ENCODE measurements at regions not wholly inside any gene's neighbourhood (a gene's known extent, or its start where the extent isn't known, plus 50 kb on each side); places are given as distances from the start of the nearest gene placed in this dataset.

DNA sequence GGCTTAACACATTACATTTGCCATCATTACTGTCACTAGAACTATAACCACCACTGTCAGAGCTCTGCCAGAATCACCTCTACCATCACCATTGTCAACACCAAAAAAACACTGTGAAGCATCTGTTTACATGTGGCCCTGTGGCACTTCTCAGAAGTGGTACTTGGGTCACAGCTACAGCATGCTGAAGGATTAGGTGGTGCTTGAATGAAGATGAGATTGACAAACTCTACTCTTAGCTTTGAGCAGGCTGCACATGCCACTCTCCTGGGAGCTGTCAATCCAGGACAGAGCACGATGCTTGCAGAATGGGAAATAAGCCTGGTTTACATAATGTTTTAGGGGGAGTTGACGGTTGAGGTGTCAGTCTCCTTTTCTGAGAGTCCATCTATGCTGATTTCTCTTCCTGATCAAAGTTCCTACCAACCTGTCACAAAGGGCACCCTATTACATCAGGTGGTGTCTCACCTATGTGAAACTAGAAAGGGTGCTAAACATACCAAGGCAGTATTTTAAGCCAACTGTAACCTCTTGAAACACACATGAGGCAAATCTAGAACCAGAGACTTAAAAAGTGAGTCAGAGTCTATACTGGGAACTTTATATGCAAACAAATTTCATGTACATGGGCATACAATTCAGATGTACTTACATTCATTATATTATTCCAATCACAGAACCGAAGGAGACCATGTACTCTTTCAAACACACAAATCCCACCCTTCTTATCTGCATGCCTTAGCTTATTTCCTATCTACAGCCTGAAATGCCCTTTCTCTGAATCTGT lies 258.7 kb downstream of the EMP1 start:
- no peak for DNase-seq (ENCODE audit: low read depth in 3 of 3, low spot score in 2 of 3)

DNA sequence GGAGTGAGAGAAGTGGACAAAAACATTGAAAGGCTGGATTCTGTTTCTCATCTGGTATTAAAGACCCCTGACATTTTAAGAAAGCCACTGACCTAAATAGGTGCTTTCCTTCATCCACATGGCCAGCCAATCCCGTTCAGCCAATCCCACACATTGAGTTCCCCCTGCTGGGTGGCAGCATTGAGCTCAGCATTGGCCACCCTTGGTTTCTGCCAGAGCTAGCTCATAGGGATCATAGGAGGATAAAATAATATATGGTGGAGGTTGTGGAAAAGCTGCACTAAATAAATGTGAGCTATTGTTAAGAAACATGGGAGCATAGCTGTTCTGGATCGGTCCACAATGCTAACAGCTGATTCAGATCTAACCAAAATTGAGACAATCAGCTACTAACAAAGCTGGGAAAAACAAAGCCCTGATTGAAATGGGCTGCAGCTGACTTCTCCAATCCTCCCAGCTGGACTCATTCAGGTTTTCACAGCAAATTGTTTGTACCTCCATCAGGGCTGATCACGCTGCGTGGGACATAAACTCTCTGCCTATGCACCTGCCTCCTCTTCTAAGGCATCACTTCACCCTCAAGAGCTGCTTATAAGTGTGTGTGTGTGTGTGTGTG lies 256.5 kb downstream of the EMP1 start:
- no peak for DNase-seq (ENCODE audit: low read depth in 3 of 3, low spot score in 2 of 3)

DNA sequence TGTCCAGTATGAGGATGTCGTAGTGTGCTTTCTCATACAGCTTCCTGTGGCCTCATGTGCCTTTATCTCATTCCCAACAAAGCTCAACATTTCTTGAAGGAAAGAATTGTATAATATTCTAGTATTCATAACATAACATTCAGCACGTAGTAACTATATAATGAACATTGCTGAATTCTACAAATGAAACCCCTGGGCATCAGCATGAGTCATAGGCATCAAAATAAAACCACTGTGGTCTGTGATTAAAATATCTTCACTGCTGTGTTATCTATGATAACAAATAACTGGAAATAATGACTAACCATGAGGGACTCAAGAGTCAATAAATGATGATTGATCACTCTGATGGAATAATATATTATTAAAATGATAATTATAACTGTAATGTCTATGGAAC lies 255.2 kb downstream of the EMP1 start:
- DNase-seq (ENCODE audit: low read depth in 3 of 3, low spot score in 2 of 3): no peak

DNA sequence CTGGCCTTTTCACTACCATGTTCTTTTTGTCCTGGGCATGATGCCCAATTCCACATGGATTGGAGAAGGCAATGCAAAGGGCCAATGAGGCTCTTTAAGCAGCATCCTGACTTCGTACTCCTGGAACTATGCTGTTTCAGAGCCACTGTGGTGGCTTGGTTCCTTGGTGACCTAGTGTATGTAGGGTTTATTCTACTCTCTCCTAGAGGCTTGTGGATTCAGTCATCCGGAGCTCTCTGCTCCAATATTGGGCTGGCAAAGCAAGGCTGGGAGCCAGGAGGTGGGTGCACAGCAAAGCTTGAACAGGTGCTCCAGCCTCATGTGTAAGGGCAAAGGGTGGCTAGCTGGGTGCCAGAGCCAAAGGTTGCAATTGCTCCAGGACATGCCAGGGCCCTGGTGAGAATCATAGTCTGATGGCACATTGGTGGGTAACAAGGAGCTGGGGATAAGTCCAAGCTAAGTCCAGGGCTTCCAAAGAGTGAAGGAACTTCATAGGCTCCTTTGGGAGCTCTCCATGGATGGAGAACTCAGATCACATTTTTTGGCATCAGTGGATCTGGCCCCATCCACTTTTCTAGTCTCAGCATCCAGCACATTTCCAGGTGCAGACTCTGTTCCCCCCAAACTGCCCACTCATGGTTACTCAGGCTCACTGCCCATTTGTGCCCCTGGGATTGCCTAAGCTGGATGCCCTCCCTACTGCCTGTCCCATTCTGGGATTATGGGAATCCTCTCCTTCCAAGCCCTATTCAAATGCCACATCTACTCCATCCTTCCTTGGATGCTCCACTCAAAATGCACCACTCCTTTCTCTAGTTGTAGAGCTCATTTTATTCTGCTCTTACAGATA lies 253.9 kb downstream of the EMP1 start:
- no peak for DNase-seq (ENCODE audit: low read depth in 3 of 3, low spot score in 2 of 3)

DNA sequence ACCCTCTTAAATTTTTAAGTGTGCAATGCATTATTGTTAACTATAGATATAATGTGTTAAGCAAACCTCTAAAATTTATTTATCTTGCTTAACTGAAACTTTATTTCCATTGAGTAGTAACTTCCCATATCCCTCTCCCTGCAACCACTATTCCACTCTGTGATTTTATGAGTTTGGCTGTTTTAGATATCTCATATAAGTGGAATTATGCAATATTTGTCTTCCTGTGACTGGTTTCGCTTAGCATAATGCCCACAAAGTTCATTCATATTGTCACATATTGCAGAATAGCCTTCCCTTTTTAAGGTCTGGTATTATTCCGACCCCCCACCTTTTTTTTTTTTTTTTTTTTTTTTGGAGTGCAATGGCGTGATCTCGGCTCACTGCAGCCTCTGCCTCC lies 247.6 kb downstream of the EMP1 start:
- no peak for DNase-seq (ENCODE audit: low read depth in 3 of 3, low spot score in 2 of 3)

DNA sequence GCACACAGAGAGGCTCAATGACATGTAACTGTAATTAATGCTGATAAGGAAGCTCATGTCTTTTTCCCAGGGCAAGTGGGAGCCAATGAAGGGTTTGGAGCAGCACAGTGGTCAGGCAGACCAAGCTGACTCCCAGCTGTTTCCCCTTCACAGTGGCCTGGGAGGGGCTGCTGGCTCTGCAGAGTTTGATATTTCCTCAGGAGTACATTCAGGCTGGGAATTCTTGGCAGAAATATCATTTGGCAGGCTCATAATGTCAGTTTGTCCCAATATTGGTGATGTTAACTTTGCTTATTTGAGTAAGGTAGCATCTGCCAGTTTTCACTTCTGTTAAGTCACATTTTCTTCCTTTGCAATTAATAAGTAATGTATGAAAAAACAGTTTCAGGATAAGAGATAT lies 247.0 kb downstream of the EMP1 start:
- DNase-seq (ENCODE audit: low read depth in 3 of 3, low spot score in 2 of 3): no peak

DNA sequence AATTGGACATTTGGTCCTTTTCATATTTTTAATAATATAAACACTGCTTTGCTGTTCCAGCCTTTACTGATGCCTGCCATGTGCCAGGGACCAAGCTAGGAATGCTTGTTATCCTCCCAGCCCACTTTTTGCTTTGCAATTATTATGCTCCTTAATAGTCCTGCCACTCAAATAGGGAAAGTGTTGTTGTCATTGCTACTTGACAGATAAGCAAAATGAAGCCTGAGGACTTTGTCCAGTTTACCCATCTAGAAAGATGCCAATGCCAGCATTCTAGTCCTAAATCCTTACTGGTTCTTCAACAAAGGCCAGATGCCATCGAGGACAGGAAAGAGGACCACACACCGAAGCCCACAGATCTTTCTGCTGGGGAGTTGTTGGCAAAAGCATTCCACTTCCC lies 246.5 kb downstream of the EMP1 start:
- DNase-seq (ENCODE audit: low read depth in 3 of 3, low spot score in 2 of 3): no peak

DNA sequence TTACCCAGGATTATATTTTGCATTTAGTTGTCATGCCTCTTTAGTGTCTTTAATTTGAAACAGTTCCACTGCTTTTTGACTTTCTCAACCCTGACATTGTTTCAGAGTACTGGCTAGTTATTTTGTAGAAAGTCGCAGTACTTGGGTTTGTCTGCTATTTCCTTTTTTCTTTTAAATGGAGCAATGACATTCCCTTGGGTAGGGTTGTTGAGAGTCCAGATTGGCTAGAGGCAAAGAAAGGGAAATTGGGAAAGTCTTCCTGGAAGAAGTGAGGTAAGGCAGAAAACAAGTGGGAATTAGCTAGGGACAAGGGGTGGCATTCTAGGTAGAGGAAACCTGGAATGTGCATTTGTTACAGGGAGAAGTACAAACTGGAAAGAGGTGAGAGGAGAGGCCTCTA lies 245.9 kb downstream of the EMP1 start:
- DNase-seq (ENCODE audit: low read depth in 3 of 3, low spot score in 2 of 3): no peak

DNA sequence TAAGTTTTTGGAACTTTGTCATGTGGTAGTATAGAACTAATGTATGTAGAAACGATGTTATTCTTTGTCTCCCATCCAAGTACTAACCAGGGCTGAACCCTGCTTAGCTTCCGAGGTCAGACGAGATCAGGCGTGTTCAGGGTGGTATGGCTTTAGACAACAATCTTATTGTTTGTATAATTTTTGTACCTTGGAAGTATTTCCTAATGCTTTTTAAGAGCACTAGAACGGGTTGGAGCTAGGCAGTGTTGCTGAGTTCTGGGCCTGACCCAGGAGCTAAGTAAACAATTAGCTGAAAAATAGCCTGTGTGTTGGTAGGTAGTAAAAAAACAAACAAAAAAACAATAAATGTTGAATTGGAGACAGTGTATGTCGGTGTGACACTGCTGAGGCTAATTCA lies 244.3 kb downstream of the EMP1 start:
- DNase-seq (ENCODE audit: low read depth in 3 of 3, low spot score in 2 of 3): no peak

DNA sequence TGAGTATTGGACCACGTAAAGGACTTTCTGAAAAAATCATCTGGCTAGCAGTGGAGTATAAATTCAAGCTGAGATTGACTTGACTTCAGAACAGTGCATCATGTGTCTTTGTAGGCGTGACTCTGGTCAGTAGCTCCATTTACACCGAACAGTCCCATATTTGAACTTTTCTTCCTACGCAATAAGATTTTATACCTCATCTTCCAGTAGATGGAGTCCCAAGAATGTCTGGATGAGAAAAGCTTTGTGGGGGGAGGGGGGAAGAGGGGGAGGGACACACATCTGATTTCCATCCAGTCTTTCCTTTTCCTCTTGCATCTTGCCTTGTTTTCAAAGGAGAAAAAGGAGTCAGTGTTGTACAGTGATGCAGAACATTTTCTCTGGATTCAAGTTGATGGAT lies 241.0 kb downstream of the EMP1 start:
- no peak for DNase-seq (ENCODE audit: low read depth in 3 of 3, low spot score in 2 of 3)

DNA sequence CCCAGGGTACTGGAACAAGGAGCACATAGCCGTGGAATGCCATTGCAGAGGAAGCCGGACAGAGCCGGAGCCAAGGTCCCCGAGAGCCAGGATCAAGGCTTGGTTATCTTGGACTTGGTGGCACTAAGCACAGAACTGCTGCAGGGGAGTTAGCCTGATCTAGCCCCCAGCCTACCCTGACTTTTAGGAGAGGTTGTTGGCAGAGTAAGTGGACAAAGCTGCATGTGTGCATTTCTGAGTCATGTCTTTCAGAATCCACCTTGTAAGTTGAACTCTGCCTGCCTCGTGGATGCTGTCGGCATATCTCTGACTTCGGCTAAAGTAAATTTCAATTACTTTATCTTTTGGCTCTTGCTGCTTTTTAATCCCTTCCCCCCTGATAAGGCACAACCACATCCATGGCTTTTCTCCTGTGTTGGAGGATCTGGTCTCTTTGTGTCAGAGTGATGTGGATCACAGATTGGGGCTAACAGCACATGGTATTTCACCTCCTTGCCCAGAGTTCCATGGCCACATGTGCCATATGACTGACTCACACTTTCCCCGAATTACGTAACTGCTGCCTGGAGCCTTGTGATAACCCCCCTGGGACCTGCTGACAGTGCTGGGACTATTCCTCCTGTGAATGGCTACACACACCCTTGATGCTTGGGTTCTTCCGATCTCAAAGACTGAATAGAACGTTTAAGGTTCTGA lies 240.3 kb downstream of the EMP1 start:
- DNase-seq (ENCODE audit: low read depth in 3 of 3, low spot score in 2 of 3): no peak

DNA sequence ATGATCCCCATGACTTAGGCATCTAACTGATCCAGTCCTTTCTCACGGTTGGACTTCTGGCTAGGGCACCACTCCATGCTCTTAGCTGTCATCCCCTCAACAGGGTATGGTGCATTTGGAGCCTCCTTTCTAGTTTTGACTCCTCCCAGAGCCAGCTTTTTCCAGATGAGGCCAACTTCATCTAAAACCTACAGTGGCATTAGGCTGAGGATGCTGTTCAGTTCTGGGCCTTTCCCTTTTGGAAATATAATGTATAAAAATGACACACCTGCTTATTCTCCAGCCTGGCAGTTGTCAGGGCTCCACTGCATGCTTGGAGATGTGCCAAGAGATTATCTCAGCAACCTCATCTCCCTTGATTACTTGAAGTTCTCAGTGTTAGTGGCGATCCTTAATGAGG lies 239.7 kb downstream of the EMP1 start:
- no peak for DNase-seq (ENCODE audit: low read depth in 3 of 3, low spot score in 2 of 3)

DNA sequence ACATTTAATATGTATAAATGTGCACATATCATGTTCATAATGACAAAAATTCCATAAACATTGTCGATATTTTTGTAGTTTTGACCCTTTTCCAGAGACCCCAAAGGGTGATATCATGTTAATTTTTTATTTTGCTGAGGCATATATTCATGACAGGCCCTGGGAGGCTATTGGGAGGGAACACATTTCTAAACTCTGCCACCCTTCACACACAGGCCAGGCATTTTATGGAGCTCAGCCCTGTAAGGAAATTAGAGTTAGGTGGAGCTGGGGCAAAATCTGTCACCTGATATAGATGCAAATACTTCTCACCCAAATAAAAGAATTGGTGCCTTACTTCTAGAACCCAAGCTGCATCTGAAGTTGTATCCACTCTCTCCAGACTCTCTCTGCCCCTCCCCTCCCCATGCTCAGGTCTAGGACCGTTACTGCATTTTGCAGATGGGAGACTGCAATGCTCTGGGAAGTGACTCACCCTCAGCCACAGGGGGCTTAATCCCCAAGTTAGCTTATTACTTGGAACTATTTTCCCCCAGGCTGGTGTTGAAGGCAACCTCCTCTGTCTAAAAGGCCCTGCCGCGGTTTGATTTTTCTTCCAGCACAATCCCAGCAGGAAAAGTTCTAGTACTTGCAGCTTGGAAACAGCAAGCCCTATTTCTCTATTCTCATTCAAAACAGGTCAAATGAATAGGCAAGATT lies 238.9 kb downstream of the EMP1 start:
- no peak for DNase-seq (ENCODE audit: low read depth in 3 of 3, low spot score in 2 of 3)

DNA sequence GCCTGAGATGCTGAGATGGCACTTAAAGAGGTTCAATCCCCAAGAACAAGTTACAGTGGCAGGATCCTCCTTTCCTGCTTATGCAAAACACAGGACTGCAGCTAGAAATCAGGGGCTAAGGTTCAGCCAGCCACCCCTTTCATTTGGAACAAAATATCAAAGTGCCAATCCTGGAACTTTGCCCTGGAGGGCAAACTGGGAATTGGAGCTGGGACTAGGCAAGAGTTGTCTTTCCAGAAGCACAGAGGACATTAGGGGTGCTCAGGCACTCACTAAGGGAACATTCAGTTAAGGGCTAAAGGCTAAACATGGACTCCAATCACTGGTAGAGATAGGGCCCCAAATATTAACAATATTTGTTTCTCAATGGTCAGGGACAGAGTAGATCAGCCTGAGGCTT lies 237.2 kb downstream of the EMP1 start:
- no peak for DNase-seq (ENCODE audit: low read depth in 3 of 3, low spot score in 2 of 3)

DNA sequence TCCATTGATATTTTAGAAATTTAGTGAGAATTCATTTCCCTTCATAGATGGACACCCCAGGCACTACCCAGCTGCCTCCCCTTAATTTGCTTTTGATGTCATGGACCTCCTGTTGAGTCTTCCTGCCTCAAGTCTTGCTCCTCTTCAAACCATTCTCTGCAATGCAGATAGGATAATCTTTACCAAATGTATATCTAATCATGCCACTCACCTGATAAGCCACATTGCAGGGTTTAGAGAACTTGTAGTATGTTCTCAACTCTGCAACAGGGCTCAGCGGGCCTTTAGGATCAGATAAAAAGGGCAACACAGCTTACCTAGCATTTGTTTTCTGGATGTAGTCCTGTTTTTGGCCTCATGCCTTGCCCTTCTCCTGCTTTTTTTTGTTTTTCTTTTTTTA lies 234.5 kb downstream of the EMP1 start:
- no peak for DNase-seq (ENCODE audit: low read depth in 3 of 3, low spot score in 2 of 3)

DNA sequence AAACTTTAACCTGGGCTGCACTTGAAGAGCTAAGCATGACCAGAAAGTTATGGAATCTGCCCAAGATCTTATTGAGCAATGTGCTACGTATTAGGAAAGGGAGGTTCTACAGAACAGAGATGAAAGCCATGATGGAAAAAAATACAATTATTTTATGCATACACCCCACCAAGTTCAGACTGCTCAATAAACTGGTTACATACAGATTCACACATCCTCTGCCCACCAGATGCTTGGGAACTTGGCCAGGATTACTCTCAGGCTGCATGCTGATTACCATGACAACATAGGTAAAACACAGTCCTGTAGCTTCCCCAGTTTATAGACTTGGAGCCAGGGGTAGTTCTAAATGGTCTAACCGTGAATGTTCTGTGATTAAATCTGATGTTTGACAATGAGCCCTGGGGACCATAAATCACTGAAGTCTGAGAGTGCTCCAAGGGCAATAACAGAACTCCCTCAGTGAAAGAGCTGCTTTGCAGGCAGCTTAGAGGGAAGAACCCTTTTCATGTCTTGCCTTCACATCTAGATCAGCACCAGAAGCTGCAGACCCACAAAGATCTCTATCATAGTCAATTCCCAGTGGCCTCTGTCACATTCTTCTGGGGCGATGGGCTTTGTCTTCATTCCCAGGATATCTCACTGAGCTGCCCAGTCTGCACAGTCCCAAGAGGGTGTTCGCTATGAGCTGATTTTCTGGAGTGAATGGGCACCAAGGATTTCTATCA lies 232.2 kb downstream of the EMP1 start:
- DNase-seq (ENCODE audit: low read depth in 3 of 3, low spot score in 2 of 3): peak in 1 of 3 donors; percentile 3

DNA sequence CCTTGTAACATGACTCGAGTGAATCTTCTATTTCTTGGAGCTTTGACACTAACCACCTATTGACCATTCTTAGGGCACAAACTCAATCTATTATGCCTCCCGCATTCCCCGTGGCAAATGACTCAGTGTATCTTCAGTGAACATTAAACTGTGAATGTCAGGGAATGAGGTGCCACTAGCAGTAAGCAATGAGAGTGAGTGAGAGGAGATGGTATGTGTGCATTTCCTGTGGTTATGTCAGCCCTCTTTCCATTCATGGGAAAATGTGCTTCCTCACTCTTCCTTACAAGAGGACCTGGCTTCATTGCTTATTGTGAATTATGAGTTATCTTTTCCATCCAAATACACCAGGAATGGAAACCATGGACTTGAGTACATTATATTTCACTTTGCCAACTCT lies 229.2 kb downstream of the EMP1 start:
- no peak for DNase-seq (ENCODE audit: low read depth in 3 of 3, low spot score in 2 of 3)

DNA sequence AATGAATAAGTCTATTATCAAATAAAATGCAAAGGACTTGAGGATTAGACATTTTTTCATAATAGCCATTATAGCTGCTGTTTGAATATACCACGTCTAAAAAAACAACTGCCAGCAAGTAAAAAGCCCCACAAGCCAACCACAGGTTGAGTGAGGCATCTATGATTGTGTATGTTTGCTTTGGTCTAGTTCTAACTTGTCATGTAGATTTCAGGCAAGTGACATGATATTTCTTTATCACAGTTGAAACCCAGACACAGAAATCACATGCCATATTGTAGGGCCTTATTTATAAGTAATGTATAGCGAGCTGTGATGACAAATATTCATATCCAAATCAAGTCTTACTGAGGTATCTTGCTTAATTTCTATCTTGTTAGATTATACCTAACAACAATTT lies 225.8 kb downstream of the EMP1 start:
- no peak for DNase-seq (ENCODE audit: low read depth in 3 of 3, low spot score in 2 of 3)

DNA sequence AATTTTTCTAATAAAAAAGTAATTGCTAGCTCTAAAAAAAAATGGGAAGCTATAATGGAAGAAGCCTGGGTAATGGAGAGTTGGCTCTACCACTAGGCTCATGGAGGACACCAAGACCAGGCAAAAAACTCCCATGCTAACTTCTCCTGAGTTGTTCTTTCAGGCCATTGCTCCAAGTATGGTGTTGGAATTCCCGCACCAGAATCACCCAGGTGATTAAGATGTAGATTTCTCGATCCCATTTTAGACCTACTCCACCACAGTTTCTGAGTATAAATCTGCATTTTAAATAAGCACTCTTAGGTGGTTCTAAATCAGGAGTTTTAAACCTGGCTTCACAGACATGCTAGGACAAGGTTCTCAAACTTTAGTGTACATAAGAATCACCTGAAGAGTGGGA lies 221.0 kb downstream of the EMP1 start:
- no peak for DNase-seq (ENCODE audit: low read depth in 3 of 3, low spot score in 2 of 3)

DNA sequence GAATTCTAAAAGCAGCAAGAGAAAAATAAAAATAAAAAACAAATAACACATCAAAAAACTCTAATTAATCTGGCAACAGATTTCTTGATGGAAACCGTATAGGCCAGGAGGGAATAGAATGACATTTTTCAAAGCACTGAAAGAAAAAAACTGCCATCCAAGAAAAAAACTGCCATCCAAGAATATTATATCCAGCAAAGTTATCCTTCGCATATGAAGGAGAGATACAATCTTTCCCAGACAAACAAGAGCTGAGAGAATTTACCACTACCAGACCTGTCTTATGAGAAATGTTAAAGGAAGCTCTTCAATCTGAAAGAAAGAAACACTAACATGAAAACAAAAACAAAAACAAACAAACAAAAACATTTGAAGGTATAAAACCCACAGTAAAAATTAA lies 214.8 kb downstream of the EMP1 start:
- no peak for DNase-seq (ENCODE audit: low read depth in 3 of 3, low spot score in 2 of 3)
